CD4-positive, alpha-beta T cell treated with Interleukin-21 for 1 hour (primary cell): ENCODE measurements at regions not wholly inside any gene's neighbourhood (a gene's known extent, or its start where the extent isn't known, plus 50 kb on each side); places are given as distances from the start of the nearest gene placed in this dataset.

ENCODE experiments used
- DNase-seq: peaks from one replicate; pipeline ENCODE4 v3.0.0-alpha.2; 2020

DNA sequence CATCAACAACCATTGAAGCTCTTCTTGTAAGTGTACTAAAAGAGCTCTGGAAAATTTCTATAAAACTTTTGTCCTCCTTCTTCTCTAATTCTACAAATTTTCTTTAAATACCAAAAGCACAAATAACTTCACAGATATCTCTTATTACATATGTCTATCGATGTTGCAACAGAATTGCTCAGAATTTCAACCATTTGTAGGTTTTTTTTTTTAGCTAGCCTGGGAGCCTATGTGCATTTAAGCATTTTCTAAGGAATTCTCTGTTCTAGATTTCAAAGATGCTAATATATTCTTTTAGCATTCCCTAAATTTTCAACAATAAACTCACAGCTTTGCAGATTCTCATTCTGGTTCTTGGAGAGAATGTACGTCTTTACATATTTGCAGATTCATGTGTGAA lies 774.3 kb upstream of the NR2F2 start:
- DNase-seq, result no peak

DNA sequence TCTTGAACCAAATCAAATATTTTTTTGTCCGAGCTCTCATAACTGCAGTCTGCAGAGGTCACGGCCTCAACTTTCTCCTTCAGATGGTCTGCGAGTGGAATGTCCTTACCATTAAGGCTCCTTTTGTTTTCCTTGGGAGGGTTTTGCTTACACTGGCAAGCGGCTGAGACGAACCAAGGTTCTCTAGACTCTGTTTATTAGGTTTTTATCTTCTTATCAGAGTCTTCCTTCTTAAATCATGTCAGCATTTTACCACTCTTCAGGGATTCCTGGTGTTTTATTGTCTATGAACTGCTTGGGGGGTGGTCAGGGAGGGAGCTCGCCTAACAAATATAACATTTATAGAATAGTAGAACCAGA lies 773.7 kb upstream of the NR2F2 start:
- no peak for DNase-seq

DNA sequence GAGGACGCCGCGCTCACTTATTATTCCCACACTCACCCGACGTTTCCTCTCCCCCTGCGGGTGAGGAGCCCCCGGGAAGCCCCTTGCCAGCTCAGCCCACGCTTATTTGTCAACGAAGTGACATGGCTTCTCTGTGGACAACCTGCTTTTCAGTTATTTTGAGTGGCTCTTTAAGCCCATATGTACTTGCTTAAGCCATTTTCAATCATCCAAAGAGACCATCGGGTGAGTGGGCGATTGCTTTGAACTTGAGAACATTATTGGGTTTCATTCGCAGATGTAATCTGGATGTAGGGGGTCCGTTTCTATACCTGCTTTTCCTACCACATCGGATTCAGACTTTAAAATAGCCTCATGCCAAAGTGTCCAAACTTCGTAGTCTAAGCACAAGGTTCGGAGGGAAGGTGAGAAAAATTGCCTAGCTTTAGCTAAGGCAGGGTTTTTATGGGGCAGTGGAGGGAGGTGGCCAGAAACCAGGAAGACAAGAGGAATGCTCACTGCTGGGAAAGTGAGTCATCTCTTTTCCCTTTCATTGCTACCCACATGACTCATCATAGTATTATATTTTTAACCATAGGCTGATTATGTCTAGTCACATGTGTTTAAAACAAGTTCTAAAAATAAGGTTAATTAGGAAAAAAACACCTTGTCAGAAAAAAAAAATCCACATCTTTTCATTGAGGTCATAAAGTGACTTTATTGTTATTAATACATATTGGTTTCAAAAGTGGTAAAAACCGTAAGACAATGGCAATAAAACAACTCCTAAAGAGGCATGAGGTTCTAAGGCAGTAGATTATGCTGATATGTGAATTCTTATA lies 773.1 kb upstream of the NR2F2 start:
- no peak for DNase-seq

DNA sequence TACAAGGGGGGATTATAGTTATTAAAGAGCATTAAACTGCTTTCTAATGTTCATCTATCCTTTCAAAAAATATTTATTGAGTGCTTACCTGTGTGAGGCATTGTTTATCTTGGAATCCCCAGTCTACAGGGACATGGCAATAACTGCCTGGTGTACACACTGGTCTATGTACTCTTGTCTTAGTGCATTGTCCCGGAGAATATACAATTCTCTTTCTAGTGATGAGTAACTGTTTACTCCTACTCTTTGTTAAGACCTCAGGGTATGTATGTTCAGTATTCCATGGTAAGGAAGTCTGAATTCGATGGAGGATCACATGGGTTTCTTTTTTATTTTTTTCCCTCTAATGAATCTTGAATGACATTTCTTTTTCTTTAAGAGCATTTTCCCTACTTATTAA lies 772.4 kb upstream of the NR2F2 start:
- DNase-seq, result no peak

DNA sequence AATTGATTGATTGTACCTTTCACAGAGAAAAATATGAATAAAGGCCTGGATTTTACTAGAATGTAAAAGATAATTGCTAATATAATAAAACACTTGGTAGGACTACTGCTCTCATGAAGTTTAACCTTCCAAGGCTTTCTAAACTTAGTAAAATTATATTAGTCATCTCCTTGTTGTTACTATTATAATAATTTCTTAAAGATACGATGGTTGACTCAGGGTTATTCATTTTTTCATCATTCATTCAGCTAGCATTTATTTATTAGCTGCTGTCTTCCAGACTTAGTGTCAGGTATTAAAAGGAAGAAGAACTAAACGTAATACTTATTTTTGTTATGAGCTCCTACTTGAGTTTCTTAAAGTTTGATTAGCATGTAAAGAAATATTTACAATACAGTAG lies 771.6 kb upstream of the NR2F2 start:
- DNase-seq, result no peak

DNA sequence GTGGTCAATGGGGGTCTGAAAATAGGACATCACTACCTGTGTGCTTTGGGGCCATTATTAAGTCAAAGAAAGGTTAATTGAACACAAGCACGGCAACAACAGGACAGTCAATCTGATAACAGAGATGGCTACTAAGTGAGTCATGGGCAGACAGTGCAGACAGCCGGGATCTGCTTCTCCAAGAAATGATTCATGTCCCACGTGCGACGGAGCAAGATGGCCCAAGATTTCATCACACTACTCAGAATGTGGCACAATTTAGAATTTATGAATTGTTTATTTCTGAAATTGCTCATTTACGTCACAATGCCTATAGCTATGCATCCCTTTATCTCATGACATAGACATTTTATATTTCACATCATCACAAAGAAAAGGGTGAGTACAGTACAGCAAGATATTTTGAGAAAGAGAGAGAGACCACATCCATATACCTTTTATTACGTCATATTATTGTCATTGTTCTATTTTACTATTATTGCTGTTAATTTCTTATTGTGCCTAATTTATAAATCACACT lies 770.6 kb upstream of the NR2F2 start:
- DNase-seq, result no peak

DNA sequence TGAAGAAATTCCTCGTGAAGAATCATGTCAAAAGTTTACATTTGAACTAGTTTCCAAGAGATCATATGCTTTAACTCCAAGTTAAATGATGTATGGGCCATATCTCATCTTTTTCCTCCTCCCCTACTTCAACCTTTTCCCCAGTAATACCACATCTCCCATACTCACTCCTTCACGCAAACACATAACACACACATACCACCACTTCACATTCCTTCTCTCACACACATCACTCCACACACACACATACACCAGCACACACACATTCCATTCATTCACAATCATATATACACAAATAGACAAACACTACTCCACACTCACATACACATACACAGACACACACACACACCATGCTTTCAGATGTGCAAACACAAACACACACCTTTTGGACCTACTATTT lies 769.0 kb upstream of the NR2F2 start:
- no peak for DNase-seq

DNA sequence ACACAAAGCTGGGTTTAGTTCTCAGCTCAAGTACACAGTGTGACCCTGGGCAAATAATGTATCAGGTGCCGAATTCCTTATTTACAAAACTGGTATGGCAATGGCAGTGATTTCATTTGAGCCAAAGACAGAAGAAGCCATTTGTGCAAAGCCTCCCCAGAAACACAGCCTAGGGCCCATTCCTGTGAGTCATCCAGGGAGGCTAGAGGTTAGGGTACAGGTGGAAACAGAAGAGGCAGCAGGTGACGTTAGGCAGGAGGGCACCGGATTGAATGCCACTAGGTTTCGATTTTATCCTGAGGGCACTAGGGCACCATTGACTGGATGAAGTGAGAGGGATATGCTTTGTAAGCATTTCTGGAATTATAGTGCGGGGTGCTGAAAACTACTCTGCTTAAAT lies 766.9 kb upstream of the NR2F2 start:
- no peak for DNase-seq

DNA sequence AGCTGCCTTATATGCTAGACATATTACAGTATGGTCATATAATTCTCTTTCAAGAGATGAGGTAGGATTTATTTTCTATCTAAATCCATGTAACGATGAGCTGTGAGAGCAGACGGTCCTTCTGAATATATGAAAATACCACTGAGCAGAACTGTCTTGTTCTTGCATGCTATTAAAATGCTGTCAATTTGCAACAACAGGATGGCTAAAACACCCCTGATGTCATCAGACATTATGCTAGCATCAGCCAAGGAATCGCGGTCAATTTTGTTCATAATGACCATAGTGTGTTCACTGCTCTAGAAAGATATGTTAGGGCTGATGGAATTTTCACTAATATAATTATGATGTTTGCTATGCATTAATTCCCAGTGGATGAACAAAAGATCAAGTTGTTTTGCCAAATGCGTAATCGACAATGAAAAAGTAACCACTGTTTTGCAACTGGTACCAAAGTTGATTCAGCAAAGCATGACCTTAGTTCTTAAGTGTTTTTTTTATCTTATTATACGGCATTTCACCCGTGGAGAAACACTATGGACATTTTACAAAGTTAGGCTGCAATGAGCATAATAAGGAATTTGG lies 765.4 kb upstream of the NR2F2 start:
- DNase-seq, result no peak

DNA sequence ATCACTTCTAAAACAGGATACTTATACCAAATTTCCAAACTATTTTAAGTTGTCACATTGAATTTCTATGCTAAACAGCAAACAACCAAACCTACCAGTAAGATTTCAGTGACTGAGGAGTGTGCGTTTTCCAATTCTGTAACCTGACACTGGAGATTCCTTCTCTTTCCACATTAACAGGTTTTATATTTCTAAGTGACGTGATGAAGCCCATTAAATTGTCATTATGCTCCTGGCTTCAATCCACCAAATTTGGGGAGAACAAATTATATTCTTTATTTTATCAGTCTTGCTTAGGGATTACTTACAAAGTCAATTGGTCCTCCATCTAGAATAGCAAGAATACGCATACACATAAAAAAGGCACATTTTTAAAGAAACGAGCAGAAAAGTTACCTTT lies 764.8 kb upstream of the NR2F2 start:
- no peak for DNase-seq

DNA sequence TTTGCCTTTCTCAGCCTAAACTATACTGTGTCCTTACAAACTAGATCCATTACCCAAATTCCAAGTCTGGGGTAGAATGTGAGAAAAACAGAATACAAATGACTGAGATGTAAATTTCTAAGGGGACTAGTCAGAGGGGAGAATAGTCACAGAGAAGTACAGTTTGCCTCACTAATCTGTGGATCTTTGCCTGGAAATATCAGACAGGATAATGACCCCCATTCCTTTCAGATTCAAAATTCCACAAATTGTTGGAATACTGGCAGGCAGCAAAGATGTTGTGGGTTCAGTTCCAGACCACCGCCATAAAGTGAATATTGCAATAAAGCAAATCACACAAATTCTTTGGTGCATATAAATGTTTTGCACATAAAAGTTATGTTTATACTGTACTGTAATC lies 762.8 kb upstream of the NR2F2 start:
- DNase-seq, result no peak

DNA sequence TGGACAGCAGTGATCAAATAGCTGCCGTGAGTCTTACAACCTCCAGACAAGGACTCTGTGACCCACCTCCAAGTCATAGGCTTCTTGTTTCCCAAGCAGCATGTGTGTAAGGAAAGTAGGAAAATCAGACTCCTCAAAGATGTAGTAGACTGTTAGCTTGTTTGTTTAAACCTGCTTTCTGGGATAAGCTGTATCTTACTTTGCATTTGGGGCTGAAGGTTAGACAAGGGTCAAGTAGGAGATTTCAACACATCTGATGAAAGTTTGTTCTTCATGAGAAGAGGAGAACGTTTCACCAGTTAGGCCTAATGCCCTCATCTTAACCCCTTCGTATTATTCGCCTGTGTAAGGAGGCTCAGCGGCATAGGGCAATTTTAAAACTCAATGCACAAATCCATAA lies 756.4 kb upstream of the NR2F2 start:
- no peak for DNase-seq

DNA sequence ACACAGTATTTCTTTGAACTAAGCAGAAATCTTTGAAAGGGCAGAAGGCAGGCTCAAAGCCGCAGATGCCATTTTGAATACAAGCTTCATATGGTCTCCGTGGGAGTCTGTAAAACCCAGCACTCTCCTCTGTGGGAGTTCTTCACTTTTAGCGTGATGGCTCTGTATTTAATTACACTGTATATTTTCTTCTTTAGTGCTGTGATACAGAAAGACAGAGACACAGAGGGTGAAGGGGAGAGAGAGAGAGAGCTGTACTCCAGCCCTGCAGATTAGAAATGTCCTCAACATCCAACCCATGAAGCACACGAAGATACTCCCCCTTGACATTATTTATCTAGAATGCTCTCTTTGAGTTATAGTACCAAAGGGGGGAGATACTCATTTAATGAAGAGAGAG lies 752.6 kb upstream of the NR2F2 start:
- no peak for DNase-seq

DNA sequence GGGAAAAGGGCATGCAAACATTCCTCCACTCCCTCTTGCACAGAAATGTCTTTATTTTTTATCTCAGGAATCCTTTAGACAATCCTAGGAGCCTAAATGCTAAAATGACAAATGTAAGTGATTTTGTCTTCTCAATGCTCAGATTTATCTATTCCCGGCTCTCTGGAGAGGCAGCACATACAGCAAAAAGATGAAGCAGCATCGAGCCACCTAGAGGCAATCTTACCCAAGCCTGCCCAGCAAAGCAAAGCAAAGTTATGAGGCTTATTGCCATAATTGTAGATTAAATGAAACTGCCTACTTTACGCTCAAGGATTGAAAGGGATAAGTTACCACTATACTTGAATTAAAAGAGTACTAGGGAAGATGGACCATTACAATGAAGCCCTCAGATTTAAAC lies 750.4 kb upstream of the NR2F2 start:
- DNase-seq, result no peak

DNA sequence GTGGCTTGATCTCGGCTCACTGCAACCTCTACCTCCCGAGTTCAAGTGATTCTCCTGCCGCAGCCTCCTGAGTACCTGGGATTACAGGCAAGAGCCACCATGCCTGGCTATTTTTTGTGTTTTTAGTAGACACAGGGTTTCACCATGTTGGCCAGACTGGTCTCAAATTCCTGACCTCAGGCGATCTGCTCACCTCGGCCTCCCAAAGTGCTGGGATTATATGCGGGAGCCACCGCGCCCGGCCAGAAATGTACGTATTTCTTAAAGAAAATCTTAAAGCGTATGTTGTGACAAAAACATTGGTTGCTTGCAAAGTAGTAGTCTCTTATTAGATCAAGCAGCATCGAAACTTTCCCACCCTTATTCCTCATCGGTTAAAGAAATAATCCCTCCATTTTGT lies 748.9 kb upstream of the NR2F2 start:
- DNase-seq, result no peak

DNA sequence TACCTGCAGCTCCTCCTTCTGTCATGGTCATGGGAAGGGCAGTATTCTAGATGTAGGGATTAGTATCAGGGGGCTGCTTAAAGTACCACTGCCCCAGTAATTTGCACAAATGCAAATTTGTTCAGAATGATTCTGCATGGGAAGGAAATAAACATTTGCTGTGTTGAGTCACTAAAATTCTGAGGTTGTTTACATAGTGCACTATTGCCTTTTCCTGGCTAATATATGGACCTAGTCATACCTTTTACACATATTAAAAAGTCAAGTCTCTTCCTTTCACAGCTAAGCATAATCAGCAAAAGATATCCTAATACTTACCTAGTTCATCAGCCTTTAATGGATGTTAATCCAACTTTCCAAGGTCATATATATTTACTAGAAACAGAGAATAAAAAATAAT lies 746.4 kb upstream of the NR2F2 start:
- no peak for DNase-seq

DNA sequence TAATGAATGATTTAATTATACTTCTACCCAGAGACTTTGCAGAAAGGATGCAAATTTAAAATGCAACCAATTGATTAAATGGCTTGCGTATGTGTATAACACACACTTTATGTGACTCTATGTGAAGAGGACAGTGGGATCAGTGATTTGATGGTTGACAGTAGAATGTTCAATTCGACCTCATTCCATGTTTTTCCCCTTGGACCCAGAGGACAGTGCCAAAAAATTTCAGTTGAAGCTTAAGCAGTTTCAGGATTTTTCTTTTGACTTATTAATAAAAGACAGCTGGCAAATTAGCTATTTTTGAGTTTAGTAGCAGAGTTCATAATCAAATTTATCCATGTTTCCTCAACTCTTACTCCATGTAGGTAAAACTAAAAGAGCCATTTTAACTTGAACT lies 742.4 kb upstream of the NR2F2 start:
- no peak for DNase-seq

DNA sequence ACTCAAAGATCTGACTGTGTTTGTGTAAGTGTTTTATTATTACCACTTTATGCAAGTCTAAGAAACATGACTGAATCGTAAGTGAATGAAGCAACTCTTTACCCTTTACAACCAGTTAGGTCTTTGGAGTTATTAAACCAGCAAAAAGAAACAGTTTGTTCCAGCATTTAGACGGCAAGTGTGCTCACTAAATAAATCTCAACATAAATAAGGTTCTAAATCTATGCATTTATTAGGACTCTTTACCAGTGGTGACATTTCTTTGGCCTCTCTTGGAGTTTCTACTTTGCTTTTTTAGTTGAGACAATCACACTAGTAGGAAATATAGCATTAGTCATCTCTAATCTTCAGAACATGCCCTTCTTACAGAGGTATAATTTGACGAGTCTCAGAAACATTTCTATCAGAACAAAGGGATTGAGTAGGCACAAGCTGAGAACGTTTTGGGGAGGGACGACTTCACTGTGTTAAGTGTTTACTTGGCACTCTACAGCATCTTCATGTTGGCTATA lies 739.9 kb upstream of the NR2F2 start:
- DNase-seq, result no peak

DNA sequence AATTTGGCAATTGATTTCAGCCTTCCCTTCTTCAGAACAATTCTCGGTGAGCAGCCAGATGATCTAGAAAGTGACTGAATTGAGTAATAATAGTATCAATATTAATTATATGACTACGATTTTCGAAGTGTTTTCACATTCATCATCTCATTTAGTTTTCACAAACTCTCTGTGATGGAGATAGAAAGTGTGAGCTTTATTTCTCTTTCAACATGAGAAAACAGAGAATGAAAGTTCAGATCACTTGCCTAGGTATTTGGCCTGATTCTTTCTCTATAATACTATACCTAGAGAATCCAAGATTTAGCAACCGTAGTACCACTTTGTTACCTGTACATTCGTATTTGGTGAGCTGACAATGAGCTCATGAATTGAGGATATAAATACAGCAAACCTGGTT lies 739.2 kb upstream of the NR2F2 start:
- DNase-seq, result no peak

DNA sequence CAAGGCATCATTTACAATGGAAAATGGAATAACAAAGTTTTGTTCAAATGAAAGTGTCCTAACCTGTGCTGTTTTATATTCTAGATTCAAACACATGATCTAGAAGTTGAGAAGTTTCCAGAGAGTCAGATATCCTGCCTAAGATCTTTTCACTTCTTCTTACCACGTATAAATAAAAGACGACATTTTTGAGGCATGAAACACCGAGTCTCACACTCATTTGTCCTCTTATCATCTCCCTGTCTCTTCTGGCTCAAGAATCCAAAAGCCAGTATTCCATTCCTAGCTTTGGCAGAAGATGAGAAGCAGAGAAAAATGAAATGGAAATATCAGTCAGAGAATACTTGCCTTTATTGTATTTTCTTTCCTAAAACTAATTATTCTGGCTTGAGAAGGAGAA lies 738.6 kb upstream of the NR2F2 start:
- DNase-seq, result no peak

DNA sequence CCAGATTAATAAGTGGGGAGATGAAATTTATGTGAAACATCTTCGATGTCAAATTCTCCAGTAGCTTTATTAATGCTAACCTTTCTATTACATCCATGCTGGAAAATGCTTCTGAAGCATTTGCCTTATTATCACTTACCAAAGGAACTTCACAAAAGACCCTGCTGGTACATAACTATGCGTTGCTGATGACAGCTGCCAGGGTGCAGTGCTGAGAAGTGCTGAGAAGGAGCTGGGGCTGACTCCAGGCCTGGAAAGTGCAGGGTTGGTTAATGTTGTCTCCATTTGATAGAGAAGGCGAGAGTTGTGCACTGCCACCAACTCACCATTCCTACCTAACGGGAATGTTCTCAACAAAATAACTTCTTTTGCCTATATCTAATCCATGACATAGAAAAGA lies 736.0 kb upstream of the NR2F2 start:
- DNase-seq, result no peak

DNA sequence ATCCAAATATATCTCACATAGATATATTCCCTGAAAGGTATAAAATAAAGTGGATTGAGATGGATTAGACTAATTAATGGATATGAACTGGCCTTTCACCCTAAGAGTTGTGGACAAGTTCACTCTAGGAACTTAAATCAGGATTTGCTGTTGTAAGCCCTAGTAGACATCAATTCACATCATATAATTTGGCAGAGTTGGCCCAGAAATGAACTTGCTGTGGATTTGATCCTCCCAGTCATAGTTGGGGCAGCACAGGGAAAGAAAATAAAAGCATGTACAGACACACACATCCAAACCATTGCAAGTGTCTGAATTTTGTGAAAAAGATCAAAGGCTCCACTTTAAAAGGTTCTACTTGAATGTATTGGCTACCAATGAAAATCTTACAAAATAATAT lies 734.7 kb upstream of the NR2F2 start:
- no peak for DNase-seq

DNA sequence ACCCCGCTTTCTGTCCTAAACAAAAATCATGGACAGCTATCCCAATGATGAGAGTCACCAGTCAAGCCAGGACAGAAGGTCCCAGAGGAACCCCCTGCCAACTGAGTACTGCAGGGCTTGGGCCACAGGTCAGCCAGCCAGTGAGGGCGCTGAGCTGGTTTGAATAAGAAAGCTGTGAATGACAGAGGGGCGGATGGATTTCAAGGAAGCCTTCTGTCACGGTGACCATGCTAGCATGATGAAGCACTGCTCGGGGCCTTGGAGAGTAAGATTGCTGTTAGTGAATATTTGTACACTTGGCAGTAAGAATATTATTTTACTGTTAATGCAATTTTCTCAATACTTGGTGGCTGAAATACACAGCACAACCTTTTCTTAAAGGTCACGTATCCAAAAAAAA lies 734.0 kb upstream of the NR2F2 start:
- DNase-seq, result no peak

DNA sequence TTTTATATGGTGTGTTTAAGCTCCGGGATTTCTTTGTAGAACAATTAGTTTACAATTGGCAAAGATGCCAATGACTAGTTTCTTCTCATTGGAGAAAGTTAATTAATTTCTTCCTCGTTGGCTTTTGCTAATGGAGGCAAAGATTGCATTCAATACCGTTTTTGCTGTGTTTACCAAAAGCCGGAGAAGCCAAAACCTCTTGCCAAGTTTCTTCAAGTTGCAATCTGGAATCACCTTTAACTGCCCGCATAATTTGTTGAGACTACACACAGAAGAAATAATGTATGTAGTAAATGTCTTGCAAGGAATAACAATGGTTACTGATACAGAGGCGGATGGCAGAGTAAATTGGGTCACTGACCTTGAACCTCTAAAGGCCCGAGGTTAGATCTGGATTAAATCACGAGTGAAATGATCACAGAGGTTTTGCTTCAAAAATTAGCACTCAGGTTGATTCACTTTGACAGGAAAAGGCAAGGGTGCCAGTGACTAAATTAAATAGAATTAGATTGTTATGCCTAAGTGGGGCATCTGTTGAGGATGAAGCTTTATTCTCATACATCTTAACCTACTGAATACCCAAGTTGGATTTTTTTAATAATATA lies 732.1 kb upstream of the NR2F2 start:
- no peak for DNase-seq
